OCI-LY3 (cell line): ENCODE measurements at regions not wholly inside any gene's neighbourhood (a gene's known extent, or its start where the extent isn't known, plus 50 kb on each side); places are given as distances from the start of the nearest gene placed in this dataset.

Experiments used
- H2AFZ ChIP-seq: fragments of 200-600, 300-600 bp; shearing (Covaris generic); 2 replicates; pipeline ENCODE4 v1.6.0; 2014; ENCODE audit warnings: antibody characterized with exemption, low read depth, low read length
- H3K27ac ChIP-seq: fragments of 200-600, 300-600 bp; sonication (generic); 2 replicates; pipeline ENCODE4 v1.5.1; 2014; ENCODE audit warnings: mild to moderate bottlenecking, low read length, moderate library complexity, mixed read lengths
- H3K27me3 ChIP-seq: fragments of 200-600, 300-600 bp; sonication (generic); 2 replicates; pipeline ENCODE4 v1.6.1; 2014; ENCODE audit warnings: low read depth, low read length, mixed read lengths
- H3K36me3 ChIP-seq: fragments of 200-600, 300-600 bp; sonication (generic); replicated peaks from 2 replicates; pipeline ENCODE3; 2014; ENCODE audit warnings: low read depth, low read length, mixed read lengths
- H3K4me1 ChIP-seq: fragments of 300-600, 200-600 bp; sonication (generic); 2 replicates; pipeline ENCODE4 v1.6.1; 2014; ENCODE audit warnings: low read length, mixed read lengths
- H3K4me2 ChIP-seq: fragments of 200-600, 300-600 bp; sonication (generic); 2 replicates; pipeline ENCODE4 v1.6.1; 2014; ENCODE audit warnings: low read length, mixed read lengths
- H3K4me3 ChIP-seq: fragments of 300-600, 200-600 bp; sonication (generic); 2 replicates; pipeline ENCODE4 v1.5.1; 2014; ENCODE audit warnings: antibody characterized with exemption, mild to moderate bottlenecking, low read length, moderate library complexity
- H3K79me2 ChIP-seq: fragments of 300-600, 200-600 bp; shearing (Covaris generic); 2 replicates; pipeline ENCODE4 v1.6.1; 2014; ENCODE audit warnings: mild to moderate bottlenecking, low read length, mixed read lengths
- H3K9ac ChIP-seq: fragments of 300-600, 200-600 bp; shearing (Covaris generic); 2 replicates; pipeline ENCODE4 v1.6.0; 2014; ENCODE audit warnings: mild to moderate bottlenecking, low read length, moderate library complexity
- H3K9me3 ChIP-seq: fragments of 200-600, 300-600 bp; shearing (Covaris generic); 2 replicates; pipeline ENCODE4 v1.6.1; 2014; ENCODE audit warnings: low read length, mixed read lengths; ENCODE audit not compliant: insufficient read depth
- H4K20me1 ChIP-seq: fragments of 200-600, 300-600 bp; sonication (generic); 2 replicates; pipeline ENCODE4 v1.6.1; 2016; ENCODE audit warnings: low read length, mixed read lengths; ENCODE audit not compliant: insufficient read depth
- CTCF ChIP-seq: fragments of 200-600, 300-600 bp; sonication (generic); IDR thresholded peaks from 2 replicates; pipeline ENCODE4 v1.5.1; 2014; ENCODE audit warnings: antibody characterized with exemption, low read length, low read depth
- EZH2phosphoT487 ChIP-seq: fragments of 200-600 bp; shearing (Covaris generic); IDR thresholded peaks from 2 replicates; pipeline ENCODE4 v1.6.1; 2018; ENCODE audit warnings: antibody characterized with exemption, mixed run types, low read depth

GRCh38 chr3:18898911-18899310, 249.4 kb upstream of the KCNH8 start:
- H3K4me3 ChIP-seq: no peak overlapping the region
- no peaks in the 10 kb centered on the region for H3K36me3 ChIP-seq
- TF ChIP-seq EZH2phosphoT487 (no peak), CTCF (no peak)
- no peaks in the 10 kb centered on the region for H3K27me3 ChIP-seq
- no peak overlapping the region for H3K27ac ChIP-seq
- no peaks in the 10 kb centered on the region for H3K79me2 ChIP-seq
- no peak overlapping the region for H3K9ac ChIP-seq
- H3K9me3 ChIP-seq: no peaks in the 10 kb centered on the region
- no peak overlapping the region for H3K4me2 ChIP-seq
- no peak overlapping the region for H2AFZ ChIP-seq
- peaks cover 6% of the 10 kb centered on the region; the same call in 1 of the 2 replicates for H3K4me1 ChIP-seq
- no peaks in the 10 kb centered on the region for H4K20me1 ChIP-seq

- Histone ChIP-seq H3K4me2 (no peak overlapping the region), H3K9ac (no peak overlapping the region)
Observed at GRCh38 chr3:18892756-18893155, 255.6 kb upstream of the KCNH8 start.

GRCh38 chr3:18892047-18892446, 256.3 kb upstream of the KCNH8 start:
- Histone ChIP-seq H4K20me1 (no peaks in the 10 kb centered on the region), H3K27ac (no peak overlapping the region), H3K79me2 (no peaks in the 10 kb centered on the region), H3K4me3 (no peak overlapping the region), H3K36me3 (no peaks in the 10 kb centered on the region), H3K9me3 (no peaks in the 10 kb centered on the region), H3K4me2 (no peak overlapping the region), H2AFZ (no peak overlapping the region), H3K4me1 (no peaks in the 10 kb centered on the region), H3K9ac (no peak overlapping the region), H3K27me3 (no peaks in the 10 kb centered on the region)
- TF ChIP-seq EZH2phosphoT487: no peak
- no peak for TF ChIP-seq CTCF

More at GRCh38 chr3:18892756-18893155, 255.6 kb upstream of the KCNH8 start:
- no peak for TF ChIP-seq CTCF
- TF ChIP-seq EZH2phosphoT487: no peak
- Histone ChIP-seq H3K4me1 (no peaks in the 10 kb centered on the region), H3K79me2 (no peaks in the 10 kb centered on the region), H3K27ac (no peak overlapping the region), H3K4me3 (no peak overlapping the region), H3K9me3 (no peaks in the 10 kb centered on the region), H3K27me3 (no peaks in the 10 kb centered on the region), H2AFZ (no peak overlapping the region), H3K36me3 (no peaks in the 10 kb centered on the region), H4K20me1 (no peaks in the 10 kb centered on the region)

- no peak overlapping the region for H3K4me2 ChIP-seq
- no peak for TF ChIP-seq EZH2phosphoT487
- no peak for TF ChIP-seq CTCF
- no peaks in the 10 kb centered on the region for H4K20me1 ChIP-seq
- H3K9ac ChIP-seq: no peak overlapping the region
- no peaks in the 10 kb centered on the region for H3K9me3 ChIP-seq
- H3K36me3 ChIP-seq: no peaks in the 10 kb centered on the region
- no peak overlapping the region for H3K4me3 ChIP-seq
- no peak overlapping the region for H3K27ac ChIP-seq
- H3K4me1 ChIP-seq: no peaks in the 10 kb centered on the region
- H3K79me2 ChIP-seq: no peaks in the 10 kb centered on the region
- H3K27me3 ChIP-seq: no peaks in the 10 kb centered on the region
- H2AFZ ChIP-seq: no peak overlapping the region
Observed at GRCh38 chr3:18891641-18892040, 256.7 kb upstream of the KCNH8 start.
